Ishikawa (cell line): ENCODE measurements at regions not wholly inside any gene's neighbourhood (a gene's known extent, or its start where the extent isn't known, plus 50 kb on each side); places are given as distances from the start of the nearest gene placed in this dataset.

Source experiments
- CEBPB ChIP-seq: IDR thresholded peaks from 2 replicates; pipeline ENCODE4 v1.6.1; 2012
- CREB1 ChIP-seq: IDR thresholded peaks from 2 replicates; pipeline ENCODE4 v1.6.1; 2012; ENCODE audit warnings: low read depth
- EP300 ChIP-seq: IDR thresholded peaks from 2 replicates; pipeline ENCODE4 v1.6.1; 2012; ENCODE audit warnings: borderline replicate concordance
- FOXM1 ChIP-seq: IDR thresholded peaks from 2 replicates; pipeline ENCODE4 v1.6.1; 2012; ENCODE audit warnings: low read depth, borderline replicate concordance
- MAX ChIP-seq: IDR thresholded peaks from 2 replicates; pipeline ENCODE4 v1.6.1; 2012
- NFIC ChIP-seq: IDR thresholded peaks from 2 replicates; pipeline ENCODE4 v1.6.1; 2012
- RAD21 ChIP-seq: IDR thresholded peaks from 2 replicates; pipeline ENCODE4 v1.6.1; 2012; ENCODE audit warnings: low read depth
- REST ChIP-seq: IDR thresholded peaks from 2 replicates; pipeline ENCODE4 v1.6.1; 2012; ENCODE audit warnings: low read depth, mild to moderate bottlenecking
- TAF1 ChIP-seq: IDR thresholded peaks from 2 replicates; pipeline ENCODE4 v1.6.1; 2012; ENCODE audit warnings: low read depth, mild to moderate bottlenecking
- TCF12 ChIP-seq: IDR thresholded peaks from 2 replicates; pipeline ENCODE4 v1.6.1; 2012; ENCODE audit warnings: low read depth
- TEAD4 ChIP-seq: IDR thresholded peaks from 2 replicates; pipeline ENCODE4 v1.6.1; 2012
- YY1 ChIP-seq: IDR thresholded peaks from 2 replicates; pipeline ENCODE4 v1.6.1; 2012; ENCODE audit warnings: low read depth
- ZBTB7A ChIP-seq: IDR thresholded peaks from 2 replicates; pipeline ENCODE4 v1.6.1; 2012; ENCODE audit warnings: low read depth

GRCh38 chr10:106387063-106387462 lies 777.4 kb downstream of the SORCS1 start:
- TF ChIP-seq MAX: no peak
- TF ChIP-seq RAD21: no peak
- no peak for TF ChIP-seq FOXM1
- TF ChIP-seq CEBPB: no peak
- TF ChIP-seq EP300: no peak
- TF ChIP-seq TCF12: no peak
- TF ChIP-seq TAF1: no peak
- no peak for TF ChIP-seq REST
- no peak for TF ChIP-seq NFIC
- no peak for TF ChIP-seq YY1
- TF ChIP-seq ZBTB7A: no peak
- TF ChIP-seq TEAD4: no peak
- TF ChIP-seq CREB1: no peak
